ENCODE measurements at regions not wholly inside any gene's neighbourhood (a gene's known extent, or its start where the extent isn't known, plus 50 kb on each side); places are given as distances from the start of the nearest gene placed in this dataset.
A peak's percentile ranks its signal among the peaks of the same experiment; 100 is the strongest.
"Not testable (repeated sequence)": the region's sequence is repeated elsewhere in the genome, so short reads cannot be mapped to it uniquely, and the experiment has no call there.

DNA sequence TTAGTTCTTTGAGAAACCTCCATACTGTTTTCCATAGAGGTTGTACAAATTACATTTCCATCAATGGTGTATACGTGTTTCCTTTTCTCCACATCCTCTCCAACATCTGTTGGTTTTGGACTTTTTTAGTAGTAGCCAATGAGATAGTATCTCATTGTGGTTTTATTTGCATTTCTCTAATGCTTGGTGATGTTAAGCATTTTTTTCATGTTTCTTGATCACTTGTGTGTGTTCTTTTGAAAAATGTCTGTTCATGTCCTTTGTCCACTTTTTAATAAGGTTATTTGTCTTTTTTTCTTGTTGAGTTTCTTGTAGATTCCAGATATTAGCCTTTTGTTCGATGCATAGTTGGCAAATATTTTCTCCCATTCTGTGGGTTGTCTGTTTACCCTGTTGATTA, 392.3 kb upstream of the ZEB2 start:
- no peak overlapping the region for H3K4me3 Mint-ChIP-seq (ENCODE audit: low read depth)
- peaks cover 11% of the 10 kb centered on the region for H3K9me3 Mint-ChIP-seq (ENCODE audit: low read depth)
- no peaks in the 10 kb centered on the region for H3K4me1 Mint-ChIP-seq (ENCODE audit: low read depth)
- no peak for DNase-seq (ENCODE audit: low spot score, unreplicated experiment)
- TF ChIP-seq, protein P1, sequence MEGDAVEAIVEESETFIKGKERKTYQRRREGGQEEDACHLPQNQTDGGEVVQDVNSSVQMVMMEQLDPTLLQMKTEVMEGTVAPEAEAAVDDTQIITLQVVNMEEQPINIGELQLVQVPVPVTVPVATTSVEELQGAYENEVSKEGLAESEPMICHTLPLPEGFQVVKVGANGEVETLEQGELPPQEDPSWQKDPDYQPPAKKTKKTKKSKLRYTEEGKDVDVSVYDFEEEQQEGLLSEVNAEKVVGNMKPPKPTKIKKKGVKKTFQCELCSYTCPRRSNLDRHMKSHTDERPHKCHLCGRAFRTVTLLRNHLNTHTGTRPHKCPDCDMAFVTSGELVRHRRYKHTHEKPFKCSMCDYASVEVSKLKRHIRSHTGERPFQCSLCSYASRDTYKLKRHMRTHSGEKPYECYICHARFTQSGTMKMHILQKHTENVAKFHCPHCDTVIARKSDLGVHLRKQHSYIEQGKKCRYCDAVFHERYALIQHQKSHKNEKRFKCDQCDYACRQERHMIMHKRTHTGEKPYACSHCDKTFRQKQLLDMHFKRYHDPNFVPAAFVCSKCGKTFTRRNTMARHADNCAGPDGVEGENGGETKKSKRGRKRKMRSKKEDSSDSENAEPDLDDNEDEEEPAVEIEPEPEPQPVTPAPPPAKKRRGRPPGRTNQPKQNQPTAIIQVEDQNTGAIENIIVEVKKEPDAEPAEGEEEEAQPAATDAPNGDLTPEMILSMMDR (IDR thresholded peaks at IDR 0.05; ENCODE audit: unreplicated experiment), result no peak
- no peaks in the 10 kb centered on the region for H3K27me3 Mint-ChIP-seq
- no peak overlapping the region for H3K27ac Mint-ChIP-seq
- H3K36me3 Mint-ChIP-seq (ENCODE audit: insufficient read depth), result no peaks in the 10 kb centered on the region

DNA sequence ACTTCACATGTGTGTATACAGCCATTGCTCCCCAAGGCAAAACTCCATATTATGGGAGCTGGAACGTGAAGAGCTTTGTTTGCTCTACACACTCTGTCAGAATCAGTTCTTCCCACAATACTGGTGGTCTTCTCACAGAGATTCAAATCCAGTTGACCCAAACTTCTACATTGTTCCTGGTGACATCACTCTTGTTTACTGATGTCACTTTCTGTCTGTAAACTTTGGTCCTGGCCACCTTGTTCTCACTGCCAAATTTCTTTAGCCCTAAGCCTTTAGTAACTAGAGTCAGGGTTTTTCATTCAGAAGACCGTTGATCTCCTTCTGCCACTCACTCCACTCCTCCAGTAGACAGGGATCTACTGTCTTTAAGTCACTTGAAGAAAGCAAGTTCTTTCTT, 386.0 kb upstream of the ZEB2 start:
- no peaks in the 10 kb centered on the region for H3K36me3 Mint-ChIP-seq (ENCODE audit: insufficient read depth)
- TF ChIP-seq, protein P1 (IDR thresholded peaks at IDR 0.05; ENCODE audit: unreplicated experiment), result no peak
- no peak overlapping the region for H3K4me3 Mint-ChIP-seq (ENCODE audit: low read depth)
- H3K27ac Mint-ChIP-seq, result no peak overlapping the region
- DNase-seq (ENCODE audit: low spot score, unreplicated experiment), result no peak
- no peaks in the 10 kb centered on the region for H3K4me1 Mint-ChIP-seq (ENCODE audit: low read depth)
- H3K9me3 Mint-ChIP-seq (ENCODE audit: low read depth), result peaks cover 12% of the 10 kb centered on the region
- H3K27me3 Mint-ChIP-seq, result no peaks in the 10 kb centered on the region

DNA sequence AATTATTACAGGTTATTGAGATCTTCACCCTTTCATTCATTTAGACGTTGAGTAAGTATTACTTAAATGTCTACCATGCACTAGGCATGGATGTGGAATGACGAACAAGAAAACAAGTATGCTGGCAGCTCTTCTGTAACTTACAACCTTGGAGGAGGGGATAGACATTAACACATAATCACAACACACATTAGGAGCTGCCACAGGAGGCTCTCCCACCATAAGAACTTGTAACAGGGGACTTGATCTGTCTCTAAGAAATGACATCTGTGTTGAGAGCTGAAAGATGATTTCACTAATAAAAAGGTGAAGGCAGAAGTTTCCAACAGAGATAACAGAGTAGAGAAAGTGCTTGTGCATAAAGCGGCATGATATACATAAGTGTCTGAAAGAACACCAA, 384.7 kb upstream of the ZEB2 start:
- Mint-ChIP-seq H3K4me3 (ENCODE audit: low read depth) (no peak overlapping the region), H3K4me1 (ENCODE audit: low read depth) (no peaks in the 10 kb centered on the region), H3K9me3 (ENCODE audit: low read depth) (peaks cover 15% of the 10 kb centered on the region), H3K27ac (no peak overlapping the region), H3K36me3 (ENCODE audit: insufficient read depth) (no peaks in the 10 kb centered on the region), H3K27me3 (no peaks in the 10 kb centered on the region)
- DNase-seq (ENCODE audit: low spot score, unreplicated experiment), result no peak
- TF ChIP-seq, protein P1 (IDR thresholded peaks at IDR 0.05; ENCODE audit: unreplicated experiment), result no peak

DNA sequence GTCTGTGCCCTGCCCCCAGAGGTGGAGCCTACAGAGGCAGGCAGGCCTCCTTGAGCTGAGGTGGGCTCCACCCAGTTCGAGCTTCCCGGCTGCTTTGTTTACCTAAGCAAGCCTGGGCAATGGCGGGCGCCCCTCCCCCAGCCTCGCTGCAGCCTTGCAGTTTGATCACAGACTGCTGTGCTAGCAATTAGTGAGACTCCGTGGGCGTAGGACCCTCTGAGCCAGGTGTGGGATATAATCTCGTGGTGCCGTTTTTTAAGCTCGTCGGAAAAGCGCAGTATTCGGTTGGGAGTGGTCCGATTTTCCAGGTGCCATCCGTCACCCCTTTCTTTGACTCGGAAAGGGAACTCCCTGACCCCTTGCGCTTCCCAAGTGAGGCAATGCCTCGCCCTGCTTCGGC, 383.1 kb upstream of the ZEB2 start:
- not testable (repeated sequence) for H3K4me1 Mint-ChIP-seq (ENCODE audit: low read depth); H3K27me3 Mint-ChIP-seq; DNase-seq (ENCODE audit: low spot score, unreplicated experiment); H3K27ac Mint-ChIP-seq; H3K36me3 Mint-ChIP-seq (ENCODE audit: insufficient read depth)
- peaks cover 12% of the 10 kb centered on the region for H3K9me3 Mint-ChIP-seq (ENCODE audit: low read depth)
- peak overlapping the region; percentile 61 for H3K4me3 Mint-ChIP-seq (ENCODE audit: low read depth)

DNA sequence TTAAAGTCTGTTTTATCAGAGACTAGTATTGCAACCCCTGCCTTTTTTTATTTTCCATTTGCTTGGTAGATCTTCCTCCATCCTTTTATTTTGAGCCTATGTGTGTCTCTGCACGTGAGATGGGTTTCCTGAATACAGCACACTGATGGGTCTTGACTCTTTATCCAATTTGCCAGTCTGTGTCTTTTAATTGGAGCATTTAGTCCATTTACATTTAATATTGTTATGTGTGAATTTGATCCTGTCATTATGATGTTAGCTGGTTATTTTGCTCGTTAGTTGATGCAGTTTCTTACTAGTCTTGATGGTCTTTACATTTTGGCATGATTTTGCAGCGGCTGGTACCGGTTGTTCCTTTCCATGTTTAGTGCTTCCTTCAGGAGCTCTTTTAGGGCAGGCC, 381.5 kb upstream of the ZEB2 start:
- not testable (repeated sequence) for H3K4me3 Mint-ChIP-seq (ENCODE audit: low read depth); DNase-seq (ENCODE audit: low spot score, unreplicated experiment); H3K27me3 Mint-ChIP-seq; H3K4me1 Mint-ChIP-seq (ENCODE audit: low read depth); H3K27ac Mint-ChIP-seq; H3K36me3 Mint-ChIP-seq (ENCODE audit: insufficient read depth)
- H3K9me3 Mint-ChIP-seq (ENCODE audit: low read depth), result peaks cover 12% of the 10 kb centered on the region

DNA sequence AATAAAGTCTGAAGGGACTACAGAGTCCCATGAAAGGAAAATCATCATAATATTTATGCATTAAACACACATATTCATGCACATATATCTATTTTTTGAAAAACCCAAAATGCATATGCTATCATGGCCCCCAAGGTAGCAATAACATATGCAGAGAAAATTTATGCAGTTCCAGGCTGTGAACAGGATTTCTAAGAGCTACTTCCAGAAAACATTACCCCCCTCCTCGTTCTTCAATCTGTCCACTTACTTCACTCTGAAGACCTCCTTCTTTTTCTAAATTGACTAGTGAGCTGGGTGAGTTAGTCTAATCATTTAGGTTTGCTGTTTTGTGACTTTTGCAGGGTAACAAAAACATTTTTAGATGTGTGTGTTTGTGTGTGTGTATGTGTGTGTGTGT, 376.4 kb upstream of the ZEB2 start:
- H3K27me3 Mint-ChIP-seq, result no peaks in the 10 kb centered on the region
- H3K4me3 Mint-ChIP-seq (ENCODE audit: low read depth), result no peak overlapping the region
- H3K4me1 Mint-ChIP-seq (ENCODE audit: low read depth), result no peaks in the 10 kb centered on the region
- TF ChIP-seq, protein P1 (IDR thresholded peaks at IDR 0.05; ENCODE audit: unreplicated experiment), result no peak
- no peak overlapping the region for H3K27ac Mint-ChIP-seq
- H3K9me3 Mint-ChIP-seq (ENCODE audit: low read depth), result peaks cover 5% of the 10 kb centered on the region
- no peak for DNase-seq (ENCODE audit: low spot score, unreplicated experiment)
- H3K36me3 Mint-ChIP-seq (ENCODE audit: insufficient read depth), result no peaks in the 10 kb centered on the region

All from progenitor cell of endocrine pancreas (in vitro differentiated cells).